Left lobe of liver (tissue), 2 donors: ENCODE measurements at regions not wholly inside any gene's neighbourhood (a gene's known extent, or its start where the extent isn't known, plus 50 kb on each side); places are given as distances from the start of the nearest gene placed in this dataset.
A peak's percentile ranks its signal among the peaks of the same experiment; 100 is the strongest.
"Not testable (repeated sequence)": the region's sequence is repeated elsewhere in the genome, so short reads cannot be mapped to it uniquely, and the experiment has no call there.

Source experiments
- ATAC-seq: fragments of 200-7000 bp; cut with Tn5 transposase; one replicate; pipeline ENCODE4 v1.9.1; 2020; ENCODE audit warnings: mild to moderate bottlenecking, moderate library complexity
- DNase-seq: peaks from one replicate; pipeline ENCODE4 v3.0.0-alpha.2; 2020; ENCODE audit warnings: low spot score
- donor health status: DM: no; HTN: no; CAD: no; lungs with moderate emphysema.
- donor health status: DM: no; HTN: yes; CAD: no.

DNA sequence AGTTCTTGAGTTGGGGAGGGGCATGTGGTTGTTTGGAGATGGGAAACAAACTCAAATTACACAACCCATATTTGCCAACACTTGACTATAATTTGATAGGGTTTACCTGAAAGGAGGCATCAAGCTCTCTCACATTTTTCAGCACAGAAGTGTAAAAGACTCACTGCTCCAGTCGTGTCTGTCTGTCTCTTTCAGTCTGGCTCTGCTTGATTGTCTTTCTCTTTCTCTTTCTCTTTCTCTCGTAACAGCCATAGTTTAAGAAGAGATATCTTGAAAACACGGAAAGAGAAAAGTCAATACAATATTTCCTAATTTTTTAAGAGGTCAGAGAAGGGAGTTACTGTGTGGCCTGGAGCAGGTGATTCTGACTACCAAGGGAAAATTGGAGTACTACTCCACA lies 413.6 kb upstream of the CXorf51A start:
- DNase-seq: no peak
- ATAC-seq: no peak

DNA sequence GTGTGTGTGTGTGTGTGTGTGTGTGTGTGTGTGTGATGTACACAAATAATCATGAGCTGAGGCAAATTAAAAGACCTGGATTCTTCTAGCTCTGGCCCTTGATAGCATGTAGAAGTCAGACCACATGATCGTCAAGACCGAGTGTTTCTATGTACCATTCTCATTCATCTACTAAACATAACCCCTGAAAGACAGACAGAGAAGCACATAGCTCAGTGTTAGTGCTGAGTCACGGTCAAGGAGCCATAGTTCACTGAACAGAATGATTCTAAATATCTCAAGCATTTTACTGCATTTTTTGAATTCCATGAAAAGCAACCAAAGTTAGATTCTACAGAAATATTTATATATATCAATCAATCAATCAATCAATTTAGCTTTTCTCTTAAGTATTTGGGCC lies 412.3 kb upstream of the CXorf51A start:
- no peak for DNase-seq
- ATAC-seq: no peak

DNA sequence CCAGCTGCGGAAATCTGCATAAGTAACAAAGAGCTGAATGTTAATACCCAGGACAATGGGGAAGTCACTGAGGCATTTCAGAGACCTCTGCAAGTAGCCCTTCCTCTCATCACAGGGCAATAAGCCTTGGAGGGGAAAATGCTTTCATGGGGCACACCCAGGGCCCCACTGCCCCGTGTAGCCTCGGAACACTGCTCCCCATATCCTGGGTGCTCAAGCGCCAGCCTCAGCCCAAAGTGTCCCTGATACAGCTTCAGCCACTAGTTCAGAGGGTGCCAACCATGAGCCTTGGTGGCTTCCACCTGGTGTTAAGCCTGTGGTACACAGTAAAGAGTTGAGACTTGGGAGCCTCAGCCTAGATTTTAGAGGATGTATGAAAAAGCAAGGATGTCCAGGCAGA lies 402.8 kb upstream of the CXorf51A start:
- DNase-seq (no peak), ATAC-seq (no peak)

DNA sequence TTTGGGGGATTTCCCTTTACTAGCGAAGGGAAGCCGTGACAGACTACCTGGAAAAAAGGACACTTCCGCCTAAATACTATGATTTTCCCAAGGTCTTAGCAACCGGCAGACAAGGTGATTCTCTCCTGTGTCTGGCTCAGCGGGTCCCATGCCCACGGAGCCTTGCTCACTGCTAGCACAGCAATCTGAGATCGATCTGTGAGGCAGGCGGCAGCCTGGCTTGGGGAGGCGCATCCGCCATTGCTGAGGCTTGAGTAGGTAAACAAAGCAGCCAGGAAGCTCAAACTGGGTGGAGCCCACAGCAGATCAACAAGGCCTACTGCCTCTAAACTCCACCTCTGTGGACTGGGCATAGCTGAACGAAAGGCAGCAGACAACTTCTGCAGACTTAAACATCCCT lies 385.9 kb upstream of the CXorf51A start:
- not testable (repeated sequence) for DNase-seq, ATAC-seq

DNA sequence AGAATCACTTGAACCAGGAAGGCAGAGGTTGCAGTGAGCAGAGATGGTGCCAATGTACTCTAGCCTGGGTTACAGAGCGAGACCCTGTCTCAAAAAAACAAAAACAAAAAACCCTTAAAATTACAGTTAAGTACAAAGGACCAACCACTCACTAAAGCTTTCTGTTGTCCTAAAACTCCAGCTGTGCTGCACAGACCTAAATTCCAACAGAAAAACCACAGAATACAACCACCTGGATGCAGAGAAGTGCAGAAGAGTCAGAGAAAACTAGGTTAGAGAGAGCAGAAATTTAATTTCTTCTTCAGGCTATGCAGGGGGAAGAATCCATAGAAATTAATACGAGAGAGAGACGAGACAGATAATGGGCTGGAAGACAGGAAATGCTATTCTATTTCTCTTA lies 376.8 kb upstream of the CXorf51A start:
- ATAC-seq: no peak
- DNase-seq: no peak

DNA sequence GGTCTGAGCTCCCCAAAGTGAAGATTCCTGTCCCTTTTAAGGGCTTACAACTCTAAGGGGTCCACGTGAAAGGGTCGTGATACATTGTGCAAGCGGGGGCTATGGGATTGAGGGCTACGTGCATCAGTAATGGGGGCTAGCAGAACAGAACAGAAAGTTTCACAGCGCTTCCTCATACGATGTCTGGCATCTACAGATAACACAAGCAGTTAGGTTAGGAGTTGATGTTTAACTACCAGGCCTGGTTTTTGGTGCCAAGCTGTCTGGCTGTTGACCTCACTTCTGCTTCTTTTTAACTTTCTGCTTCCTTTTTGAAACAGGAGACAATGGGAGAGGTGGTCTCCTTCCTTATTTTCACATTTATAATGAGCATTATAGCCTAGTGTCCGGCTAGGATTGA lies 368.6 kb upstream of the CXorf51A start:
- peak; percentile 80 for ATAC-seq
- no peak for DNase-seq

DNA sequence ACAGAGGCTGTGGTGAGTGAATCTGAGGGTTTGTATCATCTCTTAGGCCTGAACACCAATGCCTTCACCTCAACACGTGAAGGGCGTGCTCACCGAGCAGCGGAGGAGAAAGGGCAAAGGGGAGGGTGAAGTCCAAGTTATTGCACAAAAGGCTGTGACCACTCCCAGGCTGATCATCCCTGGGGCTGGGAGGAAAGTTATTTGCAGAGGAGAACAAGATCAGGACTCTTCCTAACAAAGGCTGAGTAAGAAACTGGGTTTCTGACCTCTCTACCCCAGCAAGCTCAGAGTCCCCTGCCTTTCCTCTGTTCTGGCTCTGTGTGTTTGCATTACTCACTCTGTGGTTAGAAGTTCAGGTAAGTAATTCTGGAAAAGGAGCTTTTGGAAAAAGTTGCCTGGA lies 366.3 kb upstream of the CXorf51A start:
- DNase-seq: peak; percentile 54
- peak; percentile 81 for ATAC-seq

DNA sequence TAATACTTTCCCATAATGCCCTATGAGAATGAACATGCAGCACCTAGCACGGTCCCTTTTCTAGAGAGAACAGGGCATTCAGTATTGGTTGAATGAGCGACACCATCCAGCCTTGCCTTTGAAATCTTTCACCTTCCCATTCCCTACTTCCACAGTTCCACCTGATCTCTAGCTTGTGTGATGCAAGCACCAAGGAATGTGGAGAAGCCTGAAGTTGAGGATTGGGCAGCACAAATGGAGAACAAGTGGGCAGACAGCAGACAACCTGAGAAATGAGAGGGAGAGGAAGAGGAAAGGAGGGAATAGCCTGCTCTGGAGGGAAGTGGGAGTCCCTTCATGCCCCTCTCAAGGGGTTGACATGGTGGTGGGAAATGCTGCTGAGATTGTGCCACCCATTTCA lies 365.1 kb upstream of the CXorf51A start:
- DNase-seq (no peak), ATAC-seq (no peak)

DNA sequence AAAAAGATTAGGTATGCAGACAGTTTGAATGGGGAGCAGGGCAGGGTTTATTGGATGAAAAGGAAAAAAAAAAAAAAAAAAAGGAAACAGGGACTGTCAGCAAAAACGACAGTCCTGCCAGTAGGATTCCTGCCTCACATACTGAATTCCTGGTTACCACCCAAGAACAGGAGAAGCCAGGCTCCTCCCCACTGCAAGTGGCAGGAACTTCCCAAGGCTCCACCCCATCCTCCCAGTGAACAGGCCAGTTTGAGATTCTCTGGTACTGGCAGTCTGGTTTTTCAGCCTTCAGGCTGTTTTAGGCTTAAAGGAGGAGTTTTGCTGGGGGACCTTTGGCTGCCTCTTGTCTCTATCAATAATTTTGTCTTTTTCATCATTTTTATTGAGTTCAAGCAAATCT lies 360.0 kb upstream of the CXorf51A start:
- ATAC-seq: peak; percentile 39
- no peak for DNase-seq

DNA sequence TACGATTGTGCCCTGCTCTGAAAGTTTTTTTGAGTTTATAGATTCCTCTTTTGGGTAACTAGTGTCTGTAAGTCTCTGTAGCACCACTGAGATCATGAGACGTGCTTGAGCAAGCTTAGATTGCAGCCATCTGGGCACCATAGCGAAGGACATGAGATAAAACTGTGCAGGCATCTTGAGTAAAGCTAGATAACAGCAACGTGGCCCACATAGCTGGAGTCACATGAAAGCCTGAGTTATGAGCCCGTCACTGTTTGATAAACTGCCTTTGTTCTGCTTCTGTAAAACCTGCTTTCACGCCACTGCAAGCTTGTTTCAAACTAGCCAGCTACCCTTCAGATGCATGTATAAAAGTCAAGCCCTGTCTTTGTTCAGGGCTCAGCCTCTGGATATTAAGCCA lies 359.1 kb upstream of the CXorf51A start:
- ATAC-seq (no peak), DNase-seq (no peak)

DNA sequence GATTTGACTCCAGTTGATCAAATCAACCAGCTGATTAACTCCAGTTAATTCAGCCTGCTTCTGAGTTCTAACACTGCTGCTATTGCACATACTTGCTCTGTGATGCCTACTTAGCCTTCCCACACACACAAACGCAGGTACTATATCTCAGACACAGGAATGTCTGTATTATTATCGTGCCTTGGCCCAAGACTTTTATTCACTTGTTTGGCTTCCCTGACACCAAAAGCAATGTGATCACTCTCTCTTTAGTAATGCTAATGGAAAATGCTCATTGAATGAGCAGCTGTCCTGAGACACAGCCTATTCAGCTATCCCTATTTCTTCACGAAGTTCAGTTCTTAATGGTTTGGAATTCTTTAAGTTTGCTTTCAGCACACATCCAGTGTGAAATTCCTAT lies 356.4 kb upstream of the CXorf51A start:
- no peak for ATAC-seq
- DNase-seq: no peak
